ENCODE measurements at regions not wholly inside any gene's neighbourhood (a gene's known extent, or its start where the extent isn't known, plus 50 kb on each side); places are given as distances from the start of the nearest gene placed in this dataset.

- no peaks in the 10 kb centered on the region for H4K20me1 ChIP-seq (replicated peaks; ENCODE audit: control insufficient read depth, extremely low read depth, insufficient read depth, low read length)
- H3K27me3 ChIP-seq (ENCODE audit: control insufficient read depth in 2 of 2, insufficient read depth in 2 of 2, low read length in 2 of 2), result no peaks in the 10 kb centered on the region
- H3K9me1 ChIP-seq (replicated peaks; ENCODE audit: control insufficient read depth, extremely low read depth, insufficient read depth, low read length), result no peaks in the 10 kb centered on the region
- no peak overlapping the region for H3K4me2 ChIP-seq (ENCODE audit: insufficient read depth, low read length)
- TF ChIP-seq POLR2A (IDR thresholded peaks at IDR 0.05; ENCODE audit: low read depth, low read length), result no peak
- TF ChIP-seq, protein P1, sequence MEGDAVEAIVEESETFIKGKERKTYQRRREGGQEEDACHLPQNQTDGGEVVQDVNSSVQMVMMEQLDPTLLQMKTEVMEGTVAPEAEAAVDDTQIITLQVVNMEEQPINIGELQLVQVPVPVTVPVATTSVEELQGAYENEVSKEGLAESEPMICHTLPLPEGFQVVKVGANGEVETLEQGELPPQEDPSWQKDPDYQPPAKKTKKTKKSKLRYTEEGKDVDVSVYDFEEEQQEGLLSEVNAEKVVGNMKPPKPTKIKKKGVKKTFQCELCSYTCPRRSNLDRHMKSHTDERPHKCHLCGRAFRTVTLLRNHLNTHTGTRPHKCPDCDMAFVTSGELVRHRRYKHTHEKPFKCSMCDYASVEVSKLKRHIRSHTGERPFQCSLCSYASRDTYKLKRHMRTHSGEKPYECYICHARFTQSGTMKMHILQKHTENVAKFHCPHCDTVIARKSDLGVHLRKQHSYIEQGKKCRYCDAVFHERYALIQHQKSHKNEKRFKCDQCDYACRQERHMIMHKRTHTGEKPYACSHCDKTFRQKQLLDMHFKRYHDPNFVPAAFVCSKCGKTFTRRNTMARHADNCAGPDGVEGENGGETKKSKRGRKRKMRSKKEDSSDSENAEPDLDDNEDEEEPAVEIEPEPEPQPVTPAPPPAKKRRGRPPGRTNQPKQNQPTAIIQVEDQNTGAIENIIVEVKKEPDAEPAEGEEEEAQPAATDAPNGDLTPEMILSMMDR (IDR thresholded peaks at IDR 0.05; ENCODE audit: extremely low read depth in 1 of 2, insufficient read depth in 1 of 2, low read depth in 1 of 2, low read length in 2 of 2), result no peak
- TF ChIP-seq POLR2AphosphoS5 (IDR thresholded peaks at IDR 0.05; ENCODE audit: insufficient read depth, low read depth, low read length), result no peak
- TF ChIP-seq MYC (IDR thresholded peaks at IDR 0.05; ENCODE audit: low read depth, low read length), result no peak
- no peak for TF ChIP-seq EZH2 (IDR thresholded peaks at IDR 0.05; ENCODE audit: borderline replicate concordance, low read depth, low read length, severe bottlenecking)
- TF ChIP-seq MAX (IDR thresholded peaks at IDR 0.05; ENCODE audit: insufficient read depth, insufficient read length), result no peak
- TF ChIP-seq GATA2 (IDR thresholded peaks at IDR 0.05; ENCODE audit: insufficient read depth, insufficient read length, low read depth, low read length), result no peak
- intact Hi-C loops (cut with micrococcal nuclease) (no loop called here), dilution Hi-C loops (cut with MboI; ENCODE audit: extremely low pct_ligation_motif_present, low sequenced_read_pairs) (no loop called here)
- peaks cover 2% of the 10 kb centered on the region for H3K9me3 ChIP-seq (replicated peaks; ENCODE audit: control insufficient read depth, insufficient read depth, low read length)
- no peak overlapping the region for H2AFZ ChIP-seq (ENCODE audit: low read depth, low read length)
- POLR2A ChIA-PET, result no interaction called here
- H3K4me1 ChIP-seq (ENCODE audit: control insufficient read depth, extremely low read depth, insufficient read depth, low read length), result no peaks in the 10 kb centered on the region
- CTCF ChIA-PET, result no interaction called here
- no peak overlapping the region for H3K9ac ChIP-seq (replicated peaks; ENCODE audit: extremely low read depth, insufficient read depth, low read length)
- no peak overlapping the region for H3K27ac ChIP-seq (ENCODE audit: insufficient read depth, low read depth, low read length)
- no peaks in the 10 kb centered on the region for H3K36me3 ChIP-seq (ENCODE audit: control insufficient read depth in 2 of 2, extremely low read depth in 1 of 2, insufficient read depth in 2 of 2, low read length in 2 of 2)
- FAIRE-seq (no peak), DNase-seq (ENCODE audit: low read depth, low spot score) (no peak)
- no peaks in the 10 kb centered on the region for H3K79me2 ChIP-seq (ENCODE audit: control insufficient read depth, insufficient read depth, low read length)
- no TSS peak for BruUV-seq (replicated peaks)
- no peak overlapping the region for H3K4me3 ChIP-seq (replicated peaks in 1 of 3; ENCODE audit: insufficient read depth in 1 of 3, low read depth in 1 of 3, low read length in 3 of 3)
Observed at GRCh38 chr2:166802475-166802874, 85.8 kb upstream of the XIRP2 start.

DNA sequence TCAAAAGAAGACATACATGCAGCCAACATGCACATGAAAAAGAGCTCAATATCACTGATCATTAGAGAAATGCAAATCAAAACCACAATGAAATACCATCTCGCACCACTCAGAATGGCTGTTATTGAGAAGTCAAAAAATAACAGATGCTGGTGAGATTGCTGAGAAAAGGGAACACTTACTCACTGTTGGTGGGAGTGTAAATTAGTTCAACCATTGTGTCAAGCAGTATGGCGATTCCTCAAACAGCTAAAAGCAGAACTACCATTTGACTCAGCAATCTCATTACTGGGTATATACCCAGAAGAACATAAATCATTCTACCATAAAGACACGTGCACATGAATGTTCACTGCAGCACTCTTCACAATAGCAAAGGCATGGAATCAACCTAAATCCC is 95.5 kb upstream of the XIRP2 start:
- H3K9ac ChIP-seq (replicated peaks; ENCODE audit: extremely low read depth, insufficient read depth, low read length), result no peak overlapping the region
- intact Hi-C loops (cut with micrococcal nuclease), result no loop called here
- no peaks in the 10 kb centered on the region for H4K20me1 ChIP-seq (replicated peaks; ENCODE audit: control insufficient read depth, extremely low read depth, insufficient read depth, low read length)
- no peaks in the 10 kb centered on the region for H3K4me1 ChIP-seq (ENCODE audit: control insufficient read depth, extremely low read depth, insufficient read depth, low read length)
- H2AFZ ChIP-seq (ENCODE audit: low read depth, low read length), result no peak overlapping the region
- ChIA-PET POLR2A (no interaction called here), CTCF (no interaction called here)
- no peak for FAIRE-seq
- no peaks in the 10 kb centered on the region for H3K9me1 ChIP-seq (replicated peaks; ENCODE audit: control insufficient read depth, extremely low read depth, insufficient read depth, low read length)
- no peak for TF ChIP-seq JUN (IDR thresholded peaks at IDR 0.05; ENCODE audit: borderline replicate concordance, insufficient read depth, insufficient read length, low read depth)
- no peak for TF ChIP-seq EZH2 (IDR thresholded peaks at IDR 0.05; ENCODE audit: borderline replicate concordance, low read depth, low read length, severe bottlenecking)
- TF ChIP-seq POLR2A (IDR thresholded peaks at IDR 0.05; ENCODE audit: low read depth, low read length), result no peak
- TF ChIP-seq, protein P1 (IDR thresholded peaks at IDR 0.05; ENCODE audit: extremely low read depth in 1 of 2, insufficient read depth in 1 of 2, low read depth in 1 of 2, low read length in 2 of 2), result no peak
- no peak for TF ChIP-seq FOS (IDR thresholded peaks at IDR 0.05; ENCODE audit: borderline replicate concordance, insufficient read depth, low read length)
- TF ChIP-seq MYC (IDR thresholded peaks at IDR 0.05; ENCODE audit: low read depth, low read length), result no peak
- TF ChIP-seq POLR2AphosphoS5 (IDR thresholded peaks at IDR 0.05; ENCODE audit: insufficient read depth, low read depth, low read length), result no peak
- TF ChIP-seq GATA2 (IDR thresholded peaks at IDR 0.05; ENCODE audit: insufficient read depth, insufficient read length, low read depth, low read length), result no peak
- no peak for TF ChIP-seq MAX (IDR thresholded peaks at IDR 0.05; ENCODE audit: insufficient read depth, insufficient read length)
- no peak overlapping the region for H3K27ac ChIP-seq (ENCODE audit: insufficient read depth, low read depth, low read length)
- H3K4me2 ChIP-seq (ENCODE audit: insufficient read depth, low read length), result no peak overlapping the region
- DNase-seq (ENCODE audit: low read depth, low spot score), result no peak
- no peaks in the 10 kb centered on the region for H3K36me3 ChIP-seq (ENCODE audit: control insufficient read depth in 2 of 2, extremely low read depth in 1 of 2, insufficient read depth in 2 of 2, low read length in 2 of 2)
- no peak overlapping the region for H3K4me3 ChIP-seq (replicated peaks in 1 of 3; ENCODE audit: insufficient read depth in 1 of 3, low read depth in 1 of 3, low read length in 3 of 3)
- no peaks in the 10 kb centered on the region for H3K79me2 ChIP-seq (ENCODE audit: control insufficient read depth, insufficient read depth, low read length)
- H3K27me3 ChIP-seq (ENCODE audit: control insufficient read depth in 2 of 2, insufficient read depth in 2 of 2, low read length in 2 of 2), result no peaks in the 10 kb centered on the region
- BruUV-seq (replicated peaks), result no TSS peak
- dilution Hi-C loops (cut with MboI; ENCODE audit: extremely low pct_ligation_motif_present, low sequenced_read_pairs), result no loop called here
- H3K9me3 ChIP-seq (replicated peaks; ENCODE audit: control insufficient read depth, insufficient read depth, low read length), result no peaks in the 10 kb centered on the region
